GM18517 (cell line): ENCODE measurements at regions not wholly inside any gene's neighbourhood (a gene's known extent, or its start where the extent isn't known, plus 50 kb on each side); places are given as distances from the start of the nearest gene placed in this dataset.
"Not testable (repeated sequence)": the region's sequence is repeated elsewhere in the genome, so short reads cannot be mapped to it uniquely, and the experiment has no call there.

Source experiments
- ATAC-seq: cut with Tn5 transposase; IDR thresholded peaks from one replicate; pipeline ENCODE4 v1.9.1; 2021; ENCODE audit warnings: mild to moderate bottlenecking, moderate library complexity; ENCODE audit not compliant: unreplicated experiment

GRCh38 chr3:59245300-59245858, 195.6 kb upstream of the CFAP20DC start:
- no peak for ATAC-seq

- no peak for ATAC-seq
Observed at GRCh38 chr3:59244343-59244742, 194.5 kb upstream of the CFAP20DC start.

- no peak for ATAC-seq
Observed at GRCh38 chr3:59243476-59243875, 193.7 kb upstream of the CFAP20DC start.

GRCh38 chr3:59240666-59241255, 190.9 kb upstream of the CFAP20DC start:
- no peak for ATAC-seq

- ATAC-seq: no peak
Observed at GRCh38 chr3:59237121-59237520, 187.3 kb upstream of the CFAP20DC start.

GRCh38 chr3:59235634-59236012, 185.8 kb upstream of the CFAP20DC start:
- ATAC-seq: peak; percentile 79

- no peak for ATAC-seq
Observed at GRCh38 chr3:59234884-59235633, 185.2 kb upstream of the CFAP20DC start.

- not testable (repeated sequence) for ATAC-seq
Observed at GRCh38 chr3:59230379-59230778, 180.6 kb upstream of the CFAP20DC start.

GRCh38 chr3:59213860-59214259, 164.0 kb upstream of the CFAP20DC start:
- ATAC-seq: no peak

- peak; percentile 59 for ATAC-seq
Observed at GRCh38 chr3:59212128-59212779, 162.4 kb upstream of the CFAP20DC start.

- no peak for ATAC-seq
Observed at GRCh38 chr3:59210260-59210659, 160.4 kb upstream of the CFAP20DC start.

- ATAC-seq: no peak
Observed at GRCh38 chr3:59192473-59192872, 142.6 kb upstream of the CFAP20DC start.

- no peak for ATAC-seq
Observed at GRCh38 chr3:59191651-59192050, 141.8 kb upstream of the CFAP20DC start.

GRCh38 chr3:59189939-59190338, 140.1 kb upstream of the CFAP20DC start:
- no peak for ATAC-seq

GRCh38 chr3:59189526-59189925, 139.7 kb upstream of the CFAP20DC start:
- ATAC-seq: no peak

GRCh38 chr3:59186725-59187124, 136.9 kb upstream of the CFAP20DC start:
- no peak for ATAC-seq

GRCh38 chr3:59185591-59186369, 136.0 kb upstream of the CFAP20DC start:
- ATAC-seq: no peak

- ATAC-seq: no peak
Observed at GRCh38 chr3:59180006-59180405, 130.2 kb upstream of the CFAP20DC start.

- no peak for ATAC-seq
Observed at GRCh38 chr3:59178698-59179097, 128.9 kb upstream of the CFAP20DC start.

- ATAC-seq: no peak
Observed at GRCh38 chr3:59171491-59171890, 121.7 kb upstream of the CFAP20DC start.

GRCh38 chr3:59170166-59170565, 120.3 kb upstream of the CFAP20DC start:
- not testable (repeated sequence) for ATAC-seq
